ENCODE measurements at regions not wholly inside any gene's neighbourhood (a gene's known extent, or its start where the extent isn't known, plus 50 kb on each side); places are given as distances from the start of the nearest gene placed in this dataset.

GRCh38 chr16:8247993-8248392 is 342.3 kb downstream of the TMEM114 start:
- no peak for DNase-seq (ENCODE audit: low read depth)
- no peak overlapping the region for H3K4me3 ChIP-seq (ENCODE audit: low read depth, low read length)
- TF ChIP-seq CTCF (conservative IDR thresholded peaks at IDR 0.05; ENCODE audit: low read depth, low read length), result no peak

GRCh38 chr16:8243981-8244380 is 346.3 kb downstream of the TMEM114 start:
- H3K4me3 ChIP-seq (ENCODE audit: low read depth, low read length), result no peak overlapping the region
- no peak for TF ChIP-seq CTCF (conservative IDR thresholded peaks at IDR 0.05; ENCODE audit: low read depth, low read length)
- DNase-seq (ENCODE audit: low read depth), result no peak

DNA sequence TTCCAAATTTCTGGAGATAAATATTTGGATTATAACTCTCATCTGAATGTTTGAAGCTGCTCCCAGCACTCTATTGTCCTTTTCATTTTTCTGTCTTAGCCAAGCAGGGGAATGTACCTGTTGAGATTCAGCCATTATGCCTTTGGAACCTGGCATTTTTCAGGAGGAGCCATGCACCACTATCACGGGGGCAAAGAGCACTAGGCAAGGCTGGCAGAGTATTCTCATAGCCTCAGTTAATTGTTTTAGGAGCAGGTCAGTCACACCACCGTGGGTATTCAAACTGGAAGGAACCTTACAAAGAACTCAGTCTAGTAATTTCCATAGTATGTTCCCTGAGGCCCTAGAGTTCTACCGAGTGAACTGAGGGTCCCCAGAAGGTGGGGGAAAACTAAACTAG is 348.9 kb downstream of the TMEM114 start:
- no peak for DNase-seq (ENCODE audit: low read depth)
- H3K4me3 ChIP-seq (ENCODE audit: low read depth, low read length), result no peak overlapping the region
- no peak for TF ChIP-seq CTCF (conservative IDR thresholded peaks at IDR 0.05; ENCODE audit: low read depth, low read length)

- H3K4me3 ChIP-seq (ENCODE audit: low read depth, low read length), result no peak overlapping the region
- no peak for DNase-seq (ENCODE audit: low read depth)
- TF ChIP-seq CTCF (conservative IDR thresholded peaks at IDR 0.05; ENCODE audit: low read depth, low read length), result no peak
Observed at GRCh38 chr16:8239443-8239842, 350.9 kb downstream of the TMEM114 start.

GRCh38 chr16:8237452-8237851 is 352.9 kb downstream of the TMEM114 start:
- no peak overlapping the region for H3K4me3 ChIP-seq (ENCODE audit: low read depth, low read length)
- no peak for TF ChIP-seq CTCF (conservative IDR thresholded peaks at IDR 0.05; ENCODE audit: low read depth, low read length)
- no peak for DNase-seq (ENCODE audit: low read depth)

DNA sequence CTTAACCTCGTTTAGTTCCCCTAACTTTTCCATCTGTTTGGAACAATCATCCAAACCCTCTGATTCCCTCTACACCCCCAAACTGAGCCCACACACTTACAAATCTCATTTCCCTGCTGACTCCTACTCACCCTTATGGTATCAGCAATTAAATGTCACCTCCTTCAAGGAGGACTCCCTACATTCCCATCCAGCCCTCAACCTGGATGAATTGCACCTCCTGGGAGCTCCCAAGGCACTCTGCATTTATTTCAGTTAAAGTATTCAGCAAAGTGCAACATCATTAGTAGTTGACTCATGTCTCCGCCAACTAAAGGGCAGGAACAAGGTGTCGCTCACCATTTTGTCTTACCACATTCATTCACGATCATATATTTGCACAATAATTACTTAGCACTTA is 353.5 kb downstream of the TMEM114 start:
- no peak overlapping the region for H3K4me3 ChIP-seq (ENCODE audit: low read depth, low read length)
- TF ChIP-seq CTCF (conservative IDR thresholded peaks at IDR 0.05; ENCODE audit: low read depth, low read length), result no peak
- DNase-seq (ENCODE audit: low read depth), result no peak

- H3K4me3 ChIP-seq (ENCODE audit: low read depth, low read length), result no peak overlapping the region
- no peak for DNase-seq (ENCODE audit: low read depth)
- no peak for TF ChIP-seq CTCF (conservative IDR thresholded peaks at IDR 0.05; ENCODE audit: low read depth, low read length)
Observed at GRCh38 chr16:8230497-8230896, 359.8 kb downstream of the TMEM114 start.

All from choroid plexus epithelial cell (primary cell).